Endothelial cell (in vitro differentiated cells): ENCODE measurements at regions not wholly inside any gene's neighbourhood (a gene's known extent, or its start where the extent isn't known, plus 50 kb on each side); places are given as distances from the start of the nearest gene placed in this dataset.

Experiments
- DNase-seq: peaks from one replicate; pipeline ENCODE4 v3.0.0; 2021; ENCODE audit warnings: low spot score
- H3K27ac Mint-ChIP-seq: one replicate; pipeline ENCODE4 v1.8.0; 2021; ENCODE audit warnings: mixed read lengths, inconsistent platforms; ENCODE audit not compliant: unreplicated experiment
- H3K27me3 Mint-ChIP-seq: one replicate; pipeline ENCODE4 v1.8.0; 2021; ENCODE audit warnings: mild to moderate bottlenecking, moderate library complexity, mixed read lengths, inconsistent platforms; ENCODE audit not compliant: unreplicated experiment
- H3K36me3 Mint-ChIP-seq: one replicate; pipeline ENCODE4 v1.8.0; 2021; ENCODE audit warnings: mild to moderate bottlenecking, low read depth, mixed read lengths, inconsistent platforms; ENCODE audit not compliant: unreplicated experiment
- H3K4me1 Mint-ChIP-seq: one replicate; pipeline ENCODE4 v1.8.0; 2021; ENCODE audit warnings: mild to moderate bottlenecking, mixed read lengths, inconsistent platforms; ENCODE audit not compliant: unreplicated experiment
- H3K4me3 Mint-ChIP-seq: one replicate; pipeline ENCODE4 v1.8.0; 2021; ENCODE audit warnings: mild to moderate bottlenecking, mixed read lengths, inconsistent platforms; ENCODE audit not compliant: unreplicated experiment
- H3K9me3 Mint-ChIP-seq: one replicate; pipeline ENCODE4 v1.8.0; 2021; ENCODE audit warnings: mixed read lengths, inconsistent platforms; ENCODE audit not compliant: unreplicated experiment
- TF ChIP-seq, protein P1 (sequence below): fragments of 200-600 bp; sonication (generic); IDR thresholded peaks from one replicate; pipeline ENCODE4 v1.5.0; 2021; ENCODE audit warnings: antibody characterized with exemption; ENCODE audit not compliant: unreplicated experiment

DNA sequence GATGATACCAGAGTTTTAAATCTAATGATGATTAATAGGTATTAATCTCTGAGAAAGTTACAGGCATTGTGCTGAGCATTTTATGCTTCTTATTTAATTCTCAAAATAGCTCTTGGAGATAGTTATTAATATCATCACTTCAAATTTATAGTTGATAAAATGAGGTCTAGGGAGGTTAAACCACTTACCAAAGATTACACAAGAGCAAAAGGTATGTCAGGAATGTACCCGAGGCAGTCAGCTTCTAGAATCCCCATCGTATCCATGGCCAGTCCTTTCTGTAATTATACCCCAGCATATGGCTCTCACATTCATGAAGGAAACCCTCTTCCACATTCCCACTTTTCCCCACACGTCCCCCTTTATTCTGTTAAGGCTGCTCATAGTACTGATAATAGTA, 421.3 kb downstream of the PYDC2 start:
- Mint-ChIP-seq H3K36me3 (no peaks in the 10 kb centered on the region), H3K27ac (no peak overlapping the region), H3K4me1 (no peaks in the 10 kb centered on the region)

DNA sequence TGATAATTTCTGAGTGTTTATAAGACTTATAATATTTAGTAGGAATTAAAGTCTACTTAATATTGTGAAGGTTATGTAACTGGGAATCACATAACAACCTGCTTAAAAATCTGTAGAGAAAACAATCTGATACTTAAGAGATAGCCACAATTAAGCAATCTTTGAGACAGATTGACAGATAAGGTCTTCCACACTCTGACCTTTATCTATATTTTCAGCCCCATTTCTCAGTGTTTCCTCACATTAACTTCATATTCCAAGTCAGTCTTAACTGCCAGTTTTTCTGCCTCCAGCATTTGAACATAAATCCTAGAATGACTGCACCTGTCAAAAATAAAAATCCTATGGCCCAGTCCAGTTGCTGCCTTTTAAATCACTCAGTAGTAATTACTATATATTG, 423.2 kb downstream of the PYDC2 start:
- Mint-ChIP-seq H3K4me1 (no peaks in the 10 kb centered on the region), H3K9me3 (no peaks in the 10 kb centered on the region), H3K27ac (no peak overlapping the region), H3K27me3 (no peaks in the 10 kb centered on the region), H3K4me3 (no peak overlapping the region), H3K36me3 (no peaks in the 10 kb centered on the region)
- no peak for DNase-seq
- TF ChIP-seq, protein P1, sequence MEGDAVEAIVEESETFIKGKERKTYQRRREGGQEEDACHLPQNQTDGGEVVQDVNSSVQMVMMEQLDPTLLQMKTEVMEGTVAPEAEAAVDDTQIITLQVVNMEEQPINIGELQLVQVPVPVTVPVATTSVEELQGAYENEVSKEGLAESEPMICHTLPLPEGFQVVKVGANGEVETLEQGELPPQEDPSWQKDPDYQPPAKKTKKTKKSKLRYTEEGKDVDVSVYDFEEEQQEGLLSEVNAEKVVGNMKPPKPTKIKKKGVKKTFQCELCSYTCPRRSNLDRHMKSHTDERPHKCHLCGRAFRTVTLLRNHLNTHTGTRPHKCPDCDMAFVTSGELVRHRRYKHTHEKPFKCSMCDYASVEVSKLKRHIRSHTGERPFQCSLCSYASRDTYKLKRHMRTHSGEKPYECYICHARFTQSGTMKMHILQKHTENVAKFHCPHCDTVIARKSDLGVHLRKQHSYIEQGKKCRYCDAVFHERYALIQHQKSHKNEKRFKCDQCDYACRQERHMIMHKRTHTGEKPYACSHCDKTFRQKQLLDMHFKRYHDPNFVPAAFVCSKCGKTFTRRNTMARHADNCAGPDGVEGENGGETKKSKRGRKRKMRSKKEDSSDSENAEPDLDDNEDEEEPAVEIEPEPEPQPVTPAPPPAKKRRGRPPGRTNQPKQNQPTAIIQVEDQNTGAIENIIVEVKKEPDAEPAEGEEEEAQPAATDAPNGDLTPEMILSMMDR: no peak

More for the DNA sequence above, 421.3 kb downstream of the PYDC2 start:
- no peaks in the 10 kb centered on the region for H3K9me3 Mint-ChIP-seq
- no peaks in the 10 kb centered on the region for H3K27me3 Mint-ChIP-seq
- DNase-seq: no peak
- no peak overlapping the region for H3K4me3 Mint-ChIP-seq
- TF ChIP-seq, protein P1: no peak

DNA sequence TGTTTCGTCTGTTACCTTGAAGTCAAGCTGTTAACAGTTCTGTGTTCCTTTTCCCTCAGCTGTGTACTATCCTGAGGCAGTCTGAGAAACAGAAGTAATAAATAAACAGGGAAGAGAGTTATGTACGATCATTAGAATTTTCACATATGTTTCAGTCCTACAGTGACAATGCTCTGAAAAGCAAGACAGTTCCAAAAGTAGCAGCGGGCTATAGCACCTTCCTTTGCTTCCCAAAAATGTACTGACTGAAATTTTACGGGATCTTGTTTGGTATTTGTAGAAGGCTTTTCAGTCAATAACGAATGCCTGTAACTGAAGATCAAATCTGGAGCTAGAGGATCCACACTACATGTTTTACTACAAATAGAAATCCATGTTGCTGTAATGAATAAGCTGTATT, 428.1 kb downstream of the PYDC2 start:
- Mint-ChIP-seq H3K27ac (no peak overlapping the region), H3K4me3 (no peak overlapping the region), H3K9me3 (no peaks in the 10 kb centered on the region), H3K36me3 (no peaks in the 10 kb centered on the region), H3K27me3 (no peaks in the 10 kb centered on the region), H3K4me1 (peaks cover 3% of the 10 kb centered on the region)
- TF ChIP-seq, protein P1: no peak
- no peak for DNase-seq

DNA sequence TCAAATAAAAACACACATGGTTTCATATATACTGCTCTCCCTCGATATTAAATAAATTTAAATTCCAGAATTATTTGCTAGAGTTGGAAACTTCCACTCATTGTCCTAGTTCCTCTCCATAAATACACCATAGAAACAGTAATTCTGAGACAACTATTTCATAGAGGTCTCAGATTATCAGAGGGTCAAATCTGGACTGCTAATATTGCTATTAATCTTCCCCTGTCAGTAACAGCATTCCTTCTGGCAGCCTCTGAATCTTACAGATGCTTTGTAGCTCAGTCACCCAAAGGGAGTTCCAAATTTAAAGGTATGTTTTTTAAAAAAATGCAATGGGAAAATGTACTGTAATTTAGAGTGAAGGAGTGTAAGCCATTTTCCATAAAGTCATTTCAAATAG, 428.8 kb downstream of the PYDC2 start:
- peaks cover 3% of the 10 kb centered on the region for H3K4me1 Mint-ChIP-seq
- no peak overlapping the region for H3K4me3 Mint-ChIP-seq
- no peaks in the 10 kb centered on the region for H3K36me3 Mint-ChIP-seq
- no peak overlapping the region for H3K27ac Mint-ChIP-seq
- H3K27me3 Mint-ChIP-seq: no peaks in the 10 kb centered on the region
- DNase-seq: no peak
- no peaks in the 10 kb centered on the region for H3K9me3 Mint-ChIP-seq
- TF ChIP-seq, protein P1: no peak

DNA sequence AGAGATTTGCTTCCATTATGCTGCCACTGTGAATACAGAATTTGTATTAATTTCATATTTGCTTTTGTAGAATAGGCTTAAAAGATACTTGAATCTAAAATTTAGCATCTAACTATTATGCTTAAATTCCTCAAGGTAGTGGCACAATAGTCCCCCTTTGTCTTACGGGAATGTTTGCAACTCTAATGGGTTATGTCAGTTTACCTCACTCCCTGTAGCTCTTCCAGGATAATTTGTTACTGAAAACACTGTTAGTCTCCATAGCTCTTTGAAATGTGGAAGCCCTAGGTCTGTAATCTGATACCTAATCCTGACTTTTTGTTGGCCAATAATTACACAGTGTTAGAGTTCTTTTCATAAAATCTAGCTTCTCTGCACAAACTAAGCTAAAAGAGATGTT, 433.4 kb downstream of the PYDC2 start:
- Mint-ChIP-seq H3K4me3 (no peak overlapping the region), H3K36me3 (no peaks in the 10 kb centered on the region), H3K9me3 (no peaks in the 10 kb centered on the region), H3K4me1 (peaks cover 3% of the 10 kb centered on the region), H3K27ac (no peak overlapping the region), H3K27me3 (no peaks in the 10 kb centered on the region)
- TF ChIP-seq, protein P1: no peak
- no peak for DNase-seq
